ENCODE measurements at regions not wholly inside any gene's neighbourhood (a gene's known extent, or its start where the extent isn't known, plus 50 kb on each side); places are given as distances from the start of the nearest gene placed in this dataset.

- Histone ChIP-seq H3K9me3 (ENCODE audit: low read depth, low read length) (no peaks in the 10 kb centered on the region), H3K27ac (no peak overlapping the region), H3K9ac (ENCODE audit: insufficient read length) (no peak overlapping the region), H3K4me3 (no peak overlapping the region), H3K36me3 (ENCODE audit: insufficient read depth, low read length) (no peaks in the 10 kb centered on the region)
- no peak for TF ChIP-seq POLR2AphosphoS5 (IDR thresholded peaks at IDR 0.05; ENCODE audit: borderline replicate concordance, low read depth, low read length)
- TF ChIP-seq FOXP2 (optimal IDR thresholded peaks at IDR 0.05; ENCODE audit: control extremely low read depth, extremely low read length, insufficient read depth) = no peak
- no peak for TF ChIP-seq EZH2 (IDR thresholded peaks at IDR 0.05)
- DNase-seq (ENCODE audit: low read depth, low spot score) = no peak
Observed at GRCh38 chr6:51529240-51529639, 558.2 kb downstream of the PKHD1 start.

- Histone ChIP-seq H3K9me3 (ENCODE audit: low read depth, low read length) (no peaks in the 10 kb centered on the region), H3K27ac (no peak overlapping the region), H3K36me3 (ENCODE audit: insufficient read depth, low read length) (no peaks in the 10 kb centered on the region), H3K9ac (ENCODE audit: insufficient read length) (no peak overlapping the region), H3K4me3 (no peak overlapping the region)
- no peak for DNase-seq (ENCODE audit: low read depth, low spot score)
- TF ChIP-seq FOXP2 (optimal IDR thresholded peaks at IDR 0.05; ENCODE audit: control extremely low read depth, extremely low read length, insufficient read depth) (no peak), EZH2 (IDR thresholded peaks at IDR 0.05) (no peak), POLR2AphosphoS5 (IDR thresholded peaks at IDR 0.05; ENCODE audit: borderline replicate concordance, low read depth, low read length) (no peak)
Observed at GRCh38 chr6:51531623-51532022, 555.8 kb downstream of the PKHD1 start.

GRCh38 chr6:51533962-51534361 is 553.5 kb downstream of the PKHD1 start:
- DNase-seq (ENCODE audit: low read depth, low spot score) = no peak
- TF ChIP-seq FOXP2 (optimal IDR thresholded peaks at IDR 0.05; ENCODE audit: control extremely low read depth, extremely low read length, insufficient read depth) = no peak
- no peak for TF ChIP-seq POLR2AphosphoS5 (IDR thresholded peaks at IDR 0.05; ENCODE audit: borderline replicate concordance, low read depth, low read length)
- TF ChIP-seq EZH2 (IDR thresholded peaks at IDR 0.05) = no peak
- no peaks in the 10 kb centered on the region for H3K36me3 ChIP-seq (ENCODE audit: insufficient read depth, low read length)

GRCh38 chr6:51535327-51535726 is 552.1 kb downstream of the PKHD1 start:
- H3K36me3 ChIP-seq (ENCODE audit: insufficient read depth, low read length) = no peaks in the 10 kb centered on the region
- peak overlapping the region; percentile 84 for H3K27ac ChIP-seq
- peak overlapping the region; percentile 22 for H3K9ac ChIP-seq (ENCODE audit: insufficient read length)
- TF ChIP-seq POLR2AphosphoS5 (IDR thresholded peaks at IDR 0.05; ENCODE audit: borderline replicate concordance, low read depth, low read length) (no peak), FOXP2 (optimal IDR thresholded peaks at IDR 0.05; ENCODE audit: control extremely low read depth, extremely low read length, insufficient read depth) (no peak), EZH2 (IDR thresholded peaks at IDR 0.05) (no peak)
- H3K4me3 ChIP-seq = 0 out of 2 replicates have a peak overlapping the region, but pooled peaks have one; percentile 4
- H3K9me3 ChIP-seq (ENCODE audit: low read depth, low read length) = no peaks in the 10 kb centered on the region
- DNase-seq (ENCODE audit: low read depth, low spot score) = no peak

More at GRCh38 chr6:51533962-51534361, 553.5 kb downstream of the PKHD1 start:
- Histone ChIP-seq H3K9me3 (ENCODE audit: low read depth, low read length) (no peaks in the 10 kb centered on the region), H3K27ac (no peak overlapping the region), H3K4me3 (no peak overlapping the region), H3K9ac (ENCODE audit: insufficient read length) (no peak overlapping the region)

GRCh38 chr6:51536728-51537127 is 550.7 kb downstream of the PKHD1 start:
- no peak for DNase-seq (ENCODE audit: low read depth, low spot score)
- no peak overlapping the region for H3K4me3 ChIP-seq
- H3K27ac ChIP-seq = no peak overlapping the region
- no peak overlapping the region for H3K9ac ChIP-seq (ENCODE audit: insufficient read length)
- TF ChIP-seq EZH2 (IDR thresholded peaks at IDR 0.05) (no peak), POLR2AphosphoS5 (IDR thresholded peaks at IDR 0.05; ENCODE audit: borderline replicate concordance, low read depth, low read length) (no peak), FOXP2 (optimal IDR thresholded peaks at IDR 0.05; ENCODE audit: control extremely low read depth, extremely low read length, insufficient read depth) (no peak)
- no peaks in the 10 kb centered on the region for H3K36me3 ChIP-seq (ENCODE audit: insufficient read depth, low read length)
- H3K9me3 ChIP-seq (ENCODE audit: low read depth, low read length) = no peaks in the 10 kb centered on the region

- DNase-seq (ENCODE audit: low read depth, low spot score) = peak; percentile 72
- H3K9me3 ChIP-seq (ENCODE audit: low read depth, low read length) = no peaks in the 10 kb centered on the region
- peak overlapping the region; percentile 80 for H3K4me3 ChIP-seq
- TF ChIP-seq FOXP2 (optimal IDR thresholded peaks at IDR 0.05; ENCODE audit: control extremely low read depth, extremely low read length, insufficient read depth) = no peak
- TF ChIP-seq POLR2AphosphoS5 (IDR thresholded peaks at IDR 0.05; ENCODE audit: borderline replicate concordance, low read depth, low read length) = no peak
- no peak for TF ChIP-seq EZH2 (IDR thresholded peaks at IDR 0.05)
- peak overlapping the region; percentile 98 for H3K27ac ChIP-seq
- H3K9ac ChIP-seq (ENCODE audit: insufficient read length) = peak overlapping the region; percentile 79
- H3K36me3 ChIP-seq (ENCODE audit: insufficient read depth, low read length) = no peaks in the 10 kb centered on the region
Observed at GRCh38 chr6:51541847-51542246, 545.6 kb downstream of the PKHD1 start.

GRCh38 chr6:51542475-51542874 is 544.9 kb downstream of the PKHD1 start:
- peak overlapping the region; percentile 98 for H3K27ac ChIP-seq
- no peaks in the 10 kb centered on the region for H3K36me3 ChIP-seq (ENCODE audit: insufficient read depth, low read length)
- H3K9me3 ChIP-seq (ENCODE audit: low read depth, low read length) = no peaks in the 10 kb centered on the region
- peak overlapping the region; percentile 80 for H3K4me3 ChIP-seq
- TF ChIP-seq POLR2AphosphoS5 (IDR thresholded peaks at IDR 0.05; ENCODE audit: borderline replicate concordance, low read depth, low read length) = no peak
- TF ChIP-seq FOXP2 (optimal IDR thresholded peaks at IDR 0.05; ENCODE audit: control extremely low read depth, extremely low read length, insufficient read depth) = peak; percentile 71
- peak overlapping the region; percentile 79 for H3K9ac ChIP-seq (ENCODE audit: insufficient read length)
- DNase-seq (ENCODE audit: low read depth, low spot score) = peak; percentile 77

- no peak overlapping the region for H3K9ac ChIP-seq (ENCODE audit: insufficient read length)
- no peaks in the 10 kb centered on the region for H3K9me3 ChIP-seq (ENCODE audit: low read depth, low read length)
- no peak overlapping the region for H3K27ac ChIP-seq
- TF ChIP-seq FOXP2 (optimal IDR thresholded peaks at IDR 0.05; ENCODE audit: control extremely low read depth, extremely low read length, insufficient read depth) (no peak), EZH2 (IDR thresholded peaks at IDR 0.05) (no peak), POLR2AphosphoS5 (IDR thresholded peaks at IDR 0.05; ENCODE audit: borderline replicate concordance, low read depth, low read length) (no peak)
- no peak overlapping the region for H3K4me3 ChIP-seq
- H3K36me3 ChIP-seq (ENCODE audit: insufficient read depth, low read length) = no peaks in the 10 kb centered on the region
- DNase-seq (ENCODE audit: low read depth, low spot score) = no peak
Observed at GRCh38 chr6:51550243-51550642, 537.2 kb downstream of the PKHD1 start.

GRCh38 chr6:51552435-51552834 is 535.0 kb downstream of the PKHD1 start:
- no peaks in the 10 kb centered on the region for H3K36me3 ChIP-seq (ENCODE audit: insufficient read depth, low read length)
- peak overlapping the region; percentile 73; the same call in 1 of the 2 replicates for H3K27ac ChIP-seq
- H3K9me3 ChIP-seq (ENCODE audit: low read depth, low read length) = no peaks in the 10 kb centered on the region
- TF ChIP-seq EZH2 (IDR thresholded peaks at IDR 0.05) (no peak), POLR2AphosphoS5 (IDR thresholded peaks at IDR 0.05; ENCODE audit: borderline replicate concordance, low read depth, low read length) (no peak), FOXP2 (optimal IDR thresholded peaks at IDR 0.05; ENCODE audit: control extremely low read depth, extremely low read length, insufficient read depth) (no peak)
- H3K4me3 ChIP-seq = peak overlapping the region; percentile 5
- no peak overlapping the region for H3K9ac ChIP-seq (ENCODE audit: insufficient read length)
- no peak for DNase-seq (ENCODE audit: low read depth, low spot score)
